ENCODE measurements at regions not wholly inside any gene's neighbourhood (a gene's known extent, or its start where the extent isn't known, plus 50 kb on each side); places are given as distances from the start of the nearest gene placed in this dataset.
"Not testable (repeated sequence)": the region's sequence is repeated elsewhere in the genome, so short reads cannot be mapped to it uniquely, and the experiment has no call there.

DNA sequence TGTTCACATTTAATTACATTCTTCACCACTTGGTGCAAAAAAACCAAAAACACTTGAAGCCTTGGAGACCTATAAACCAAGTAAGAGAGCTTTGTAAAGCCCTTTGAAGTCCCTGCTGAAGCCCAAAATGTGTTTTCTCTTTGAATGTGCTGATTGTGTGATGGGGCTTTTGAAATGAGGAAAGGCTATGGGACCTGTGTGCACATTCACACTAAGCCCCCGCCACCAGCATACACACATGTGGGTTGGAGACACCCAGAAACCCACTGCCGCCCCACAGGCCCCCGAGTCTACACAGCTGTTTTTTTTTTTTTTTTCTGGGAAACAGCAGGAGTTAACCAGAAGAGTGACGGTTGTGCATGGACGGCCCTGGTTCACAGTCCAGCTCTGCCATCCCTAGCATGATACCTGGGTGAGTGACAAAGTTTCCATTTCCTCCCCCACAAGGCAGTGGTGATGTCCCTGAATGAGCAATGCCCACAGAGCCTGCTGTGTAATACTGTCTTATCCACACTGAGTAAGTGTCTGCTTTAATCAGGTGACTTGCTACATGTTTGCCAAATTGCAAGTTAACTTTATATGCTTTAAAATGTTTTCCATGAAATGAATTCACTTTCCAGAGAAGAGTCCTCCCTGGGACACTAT is 154.6 kb upstream of the GDF10 start:
- no peak for DNase-seq

DNA sequence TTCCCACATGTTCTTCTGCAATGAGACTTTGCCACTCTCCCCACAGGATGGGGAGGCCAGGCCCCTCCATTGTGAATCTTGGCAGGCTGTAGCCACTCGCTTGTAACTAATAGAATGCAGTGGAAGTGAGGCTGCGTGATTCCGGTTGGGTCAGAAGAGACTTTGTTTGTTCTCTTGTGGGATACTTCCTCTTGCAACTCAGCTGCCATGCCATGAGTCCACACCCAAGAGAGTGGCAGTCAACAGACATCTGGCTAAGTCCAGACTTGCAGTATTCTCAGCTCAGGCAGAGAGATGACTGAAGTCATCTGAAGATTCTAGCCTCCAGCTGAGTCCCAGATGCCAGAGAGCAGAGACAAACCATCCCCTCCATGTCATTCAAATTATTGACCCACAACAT is 153.4 kb upstream of the GDF10 start:
- DNase-seq: no peak

DNA sequence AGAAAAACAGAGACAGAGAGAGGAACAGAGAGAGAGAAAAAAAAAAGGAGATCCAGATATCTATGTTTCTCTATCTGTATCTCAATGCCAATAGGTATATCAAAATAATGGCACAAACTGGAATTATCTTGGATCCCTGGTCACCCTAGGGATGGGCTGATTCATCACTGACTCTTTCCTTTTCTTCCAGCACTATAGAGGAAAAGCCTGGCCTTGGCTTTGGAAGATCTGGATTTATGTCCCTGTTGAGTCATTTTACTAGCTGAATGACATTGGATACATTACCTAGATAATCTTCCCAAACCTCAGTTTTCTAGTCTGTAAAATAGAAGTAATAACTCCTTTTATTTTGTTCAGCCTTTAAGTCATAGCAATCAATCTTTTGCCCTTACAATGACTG is 152.8 kb upstream of the GDF10 start:
- no peak for DNase-seq

DNA sequence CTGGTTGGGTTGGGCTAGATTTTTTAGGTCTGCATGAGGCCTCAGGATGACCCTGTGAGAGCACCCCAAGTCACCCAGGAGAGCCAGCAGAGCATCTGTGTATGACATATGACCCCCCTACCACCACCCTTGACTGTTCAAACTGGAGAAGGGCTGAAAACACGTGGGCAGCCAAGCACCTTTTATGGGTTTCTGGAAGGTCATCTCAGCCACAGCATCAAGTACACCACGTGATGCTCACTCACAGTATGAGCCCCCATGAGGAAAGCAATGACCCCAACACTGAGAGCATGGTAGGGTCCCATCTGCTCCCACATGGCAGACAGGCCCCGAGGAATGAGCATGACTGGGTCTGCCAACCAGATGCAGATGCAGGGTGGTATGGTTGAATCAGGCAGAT is 149.4 kb upstream of the GDF10 start:
- DNase-seq: no peak

DNA sequence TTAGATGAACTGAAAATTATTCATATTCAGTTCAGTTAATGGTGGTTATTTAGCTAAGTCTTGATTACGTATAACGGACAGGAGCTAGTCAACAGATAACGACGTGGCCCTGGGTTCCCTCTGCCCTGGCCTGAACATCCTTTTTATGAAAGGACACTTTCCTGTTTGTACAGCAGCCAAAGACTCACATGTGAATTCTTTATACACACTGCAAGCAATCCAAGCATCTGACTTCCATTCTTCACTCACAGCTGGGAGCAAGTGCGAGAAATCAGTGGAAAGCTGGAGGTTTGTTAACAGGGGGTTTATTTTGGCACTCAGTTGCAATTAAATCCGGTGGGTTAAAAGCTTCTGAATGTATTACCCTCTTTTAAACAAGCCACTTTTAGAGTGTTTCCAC is 148.1 kb upstream of the GDF10 start:
- DNase-seq: no peak

DNA sequence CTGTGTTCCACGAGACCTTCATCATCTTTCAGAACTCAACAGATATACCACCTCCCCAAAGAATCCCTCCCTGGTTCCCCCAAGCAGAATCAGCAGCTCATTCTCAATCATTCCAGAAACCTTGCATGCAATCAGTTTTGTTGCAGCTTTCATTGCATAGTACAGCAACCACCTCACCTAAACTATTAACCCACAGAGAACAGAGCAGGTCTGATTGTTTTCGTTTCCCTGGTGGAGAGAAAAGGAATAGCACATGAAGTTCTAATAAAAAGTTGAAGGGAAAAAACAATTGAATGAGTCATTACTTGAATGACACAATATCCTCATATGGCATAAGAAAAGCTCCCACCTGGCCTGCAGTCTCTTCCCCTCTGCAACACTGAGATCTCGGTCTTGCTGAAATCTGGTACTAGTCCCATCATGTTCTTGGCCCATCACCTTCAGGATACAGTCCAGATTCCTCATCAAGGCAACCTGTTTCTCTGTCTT is 147.1 kb upstream of the GDF10 start:
- no peak for DNase-seq

DNA sequence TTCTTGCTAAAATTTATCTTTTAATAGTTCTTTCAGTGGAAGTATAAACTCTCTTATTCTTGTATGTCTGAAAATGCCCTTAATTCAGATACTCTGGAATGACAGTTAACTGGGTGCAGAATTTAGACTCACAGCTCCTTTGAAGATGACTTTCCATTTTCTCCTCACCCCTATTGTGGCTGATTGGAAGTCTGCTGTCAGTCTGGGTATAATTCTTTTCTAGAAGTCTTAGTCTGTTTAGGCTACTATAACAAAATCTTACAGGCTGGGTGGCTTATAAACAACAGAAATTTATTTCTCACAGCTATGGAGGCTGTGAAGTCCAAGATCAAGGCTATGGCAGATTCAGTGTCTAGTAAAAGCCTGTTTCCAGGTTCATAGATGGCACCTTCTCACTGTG is 145.2 kb upstream of the GDF10 start:
- DNase-seq: no peak

DNA sequence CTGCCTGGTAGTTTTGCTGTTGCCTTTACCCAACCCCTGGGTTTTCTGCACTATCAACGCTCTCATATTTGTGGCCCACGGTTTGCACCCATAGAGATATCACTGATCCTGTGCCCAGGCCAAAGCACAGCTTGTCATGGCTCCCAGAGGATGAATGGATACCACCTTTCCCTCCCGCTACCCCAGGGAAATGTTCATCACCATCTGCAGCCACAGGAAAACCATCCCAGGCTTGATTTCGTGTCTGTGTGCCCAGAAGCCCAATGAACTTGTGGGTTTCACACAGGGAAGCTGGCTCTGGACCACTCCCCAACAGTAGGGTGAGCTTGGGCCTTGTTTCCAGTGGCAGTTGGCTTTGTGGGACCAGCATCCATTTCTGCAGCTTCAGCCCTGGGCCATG is 143.1 kb upstream of the GDF10 start:
- no peak for DNase-seq

DNA sequence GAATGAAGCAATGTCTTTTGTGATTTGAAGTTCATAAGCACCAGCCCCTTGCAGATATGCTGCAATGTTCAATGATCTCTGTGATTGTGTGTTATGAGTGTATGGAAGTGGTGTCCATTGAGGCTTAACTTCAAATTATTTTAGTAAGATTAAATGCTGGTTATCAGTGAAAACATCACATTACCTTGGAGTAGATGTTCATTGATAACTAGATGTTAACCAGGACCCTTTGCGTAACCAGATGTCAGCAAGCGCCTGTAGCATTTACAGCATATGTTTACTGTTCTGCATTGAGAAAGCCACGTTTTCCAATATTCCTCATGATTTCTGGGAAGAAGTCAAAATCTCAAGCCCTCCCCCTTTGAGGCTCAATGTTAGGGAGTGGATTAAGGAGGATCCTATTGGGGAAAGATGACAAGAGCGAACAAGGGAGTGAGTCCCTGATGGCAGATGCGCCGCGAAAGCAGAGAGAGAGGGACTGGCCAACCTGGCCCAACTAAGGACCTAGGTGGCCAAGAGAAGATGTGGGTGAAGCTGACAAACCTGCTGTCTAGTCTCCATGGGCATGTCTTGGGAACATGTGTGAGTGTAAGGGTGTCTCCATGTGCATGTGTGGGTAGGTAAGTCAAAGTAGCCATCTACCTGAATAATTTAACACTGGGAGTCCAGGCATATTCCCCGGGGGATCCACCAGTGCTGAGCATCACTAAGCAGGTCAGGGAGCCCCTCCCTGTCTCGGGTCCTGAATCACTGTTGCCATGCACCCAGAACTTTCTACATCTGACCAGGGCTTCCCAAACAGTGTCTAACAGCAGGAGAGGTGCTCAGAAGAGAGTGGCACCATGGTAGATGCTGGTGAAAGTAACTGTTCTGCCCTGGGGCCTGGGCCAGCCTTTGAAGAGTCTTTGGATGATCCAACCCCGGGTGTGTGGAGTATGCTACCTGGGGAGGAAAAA is 141.6 kb upstream of the GDF10 start:
- no peak for DNase-seq

DNA sequence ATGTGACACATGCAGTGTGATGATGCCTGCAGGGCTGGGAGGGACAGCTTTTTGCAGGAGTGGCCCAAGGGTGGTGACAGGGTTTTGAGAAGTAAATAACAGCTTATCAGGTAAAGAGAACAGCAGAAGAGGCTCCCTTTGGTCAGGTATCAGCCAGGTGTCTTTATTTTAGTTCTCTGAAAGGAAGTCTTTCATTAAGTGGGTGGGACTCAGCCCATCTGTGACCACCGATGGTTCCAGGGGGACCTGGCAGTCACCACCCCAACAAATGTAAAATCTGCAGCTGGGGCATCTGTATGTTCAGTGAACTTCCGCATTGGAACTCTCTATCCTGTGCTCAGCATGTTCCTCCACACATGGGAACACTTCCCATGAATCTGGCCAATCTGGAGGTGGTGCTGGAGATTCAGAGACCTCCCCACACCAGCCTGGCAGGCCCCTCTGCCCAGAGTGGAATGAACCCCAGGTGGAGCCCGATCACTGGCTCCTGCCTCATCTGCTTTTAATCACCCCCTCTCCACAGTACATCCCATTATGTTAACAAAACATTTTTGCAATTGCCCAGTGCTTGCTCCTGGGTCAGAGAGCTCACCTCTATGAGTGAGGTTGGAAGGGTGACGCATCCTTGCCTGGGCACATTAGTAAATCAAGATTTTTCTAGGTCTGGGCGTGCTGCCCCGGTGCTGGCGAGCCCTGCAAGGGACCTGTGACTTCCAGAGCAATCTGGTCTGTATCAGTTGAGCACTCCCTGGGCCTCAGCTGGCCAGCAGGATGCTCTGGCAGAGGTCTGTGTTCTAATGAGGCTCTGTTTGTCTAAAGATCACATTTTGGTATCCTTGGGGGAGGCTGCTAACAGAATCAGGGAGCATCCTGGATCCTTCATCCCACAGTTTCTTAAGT is 140.4 kb upstream of the GDF10 start:
- no peak for DNase-seq

DNA sequence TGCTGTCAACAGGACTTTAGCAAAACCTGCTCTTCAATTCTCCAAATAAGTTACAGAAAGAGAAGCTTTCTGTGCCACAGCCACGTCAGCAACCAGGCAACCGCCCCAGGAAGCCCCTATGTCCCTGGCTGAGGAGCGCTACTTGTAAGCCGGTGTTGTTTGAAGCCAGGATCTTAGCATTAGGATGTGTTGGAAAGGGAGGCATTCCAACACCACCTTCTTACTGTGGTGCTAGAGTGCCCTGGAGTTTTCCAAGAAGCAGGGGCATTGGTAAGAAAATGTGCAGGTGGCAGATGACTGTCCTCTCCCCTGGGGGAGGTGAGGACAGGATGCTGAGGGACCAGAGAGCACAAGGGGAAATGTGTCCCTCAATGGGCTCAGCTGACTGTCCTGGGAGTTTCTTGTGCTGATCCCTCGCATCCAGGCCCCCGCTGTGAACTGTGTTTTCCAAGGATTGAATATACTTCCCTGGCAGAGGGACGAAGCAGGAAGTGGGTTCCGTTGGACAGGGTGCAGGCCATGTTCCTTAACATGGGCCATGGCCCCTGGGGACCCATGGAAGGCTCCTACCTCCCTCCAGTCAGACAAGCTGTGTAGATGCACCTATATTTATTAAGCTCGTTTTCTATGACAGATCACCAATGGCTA is 139.6 kb upstream of the GDF10 start:
- no peak for DNase-seq

DNA sequence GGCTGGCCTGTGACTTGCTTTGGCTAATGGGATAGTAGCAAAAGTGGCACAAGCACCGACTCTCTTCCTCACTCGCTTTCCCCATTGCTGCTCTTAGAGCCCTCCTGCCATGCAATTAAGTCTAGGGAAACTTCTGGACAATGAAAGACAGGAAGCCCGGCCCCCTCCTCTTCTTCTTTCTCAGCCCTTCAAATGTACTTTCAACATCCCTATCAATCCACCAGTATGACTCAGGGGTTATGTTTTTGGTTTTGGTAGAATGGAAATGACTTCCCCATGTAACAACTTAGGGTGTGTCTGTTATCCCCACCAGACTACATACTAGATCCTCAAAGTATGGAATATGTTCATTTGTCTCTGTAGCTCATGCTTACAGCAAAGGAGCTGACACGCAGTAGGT is 139.0 kb upstream of the GDF10 start:
- no peak for DNase-seq

DNA sequence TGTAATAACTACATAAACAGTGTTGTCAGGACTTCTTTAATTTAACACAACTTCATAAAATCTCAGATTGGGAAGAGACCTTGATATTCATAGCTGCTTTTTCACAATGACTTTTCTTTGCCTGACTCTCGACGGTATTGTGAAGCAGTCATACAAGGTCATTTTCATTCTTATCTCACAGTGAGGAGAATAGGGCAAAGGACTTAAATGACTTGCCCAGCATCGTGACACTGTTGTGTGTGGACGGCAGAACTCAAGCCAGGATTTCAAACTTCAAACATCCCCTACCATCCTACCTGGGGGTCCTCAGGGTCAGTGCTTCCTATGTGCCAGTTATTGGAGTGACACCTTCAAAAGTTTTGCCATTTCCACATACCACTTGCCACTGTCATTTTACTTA is 138.5 kb upstream of the GDF10 start:
- DNase-seq: no peak

DNA sequence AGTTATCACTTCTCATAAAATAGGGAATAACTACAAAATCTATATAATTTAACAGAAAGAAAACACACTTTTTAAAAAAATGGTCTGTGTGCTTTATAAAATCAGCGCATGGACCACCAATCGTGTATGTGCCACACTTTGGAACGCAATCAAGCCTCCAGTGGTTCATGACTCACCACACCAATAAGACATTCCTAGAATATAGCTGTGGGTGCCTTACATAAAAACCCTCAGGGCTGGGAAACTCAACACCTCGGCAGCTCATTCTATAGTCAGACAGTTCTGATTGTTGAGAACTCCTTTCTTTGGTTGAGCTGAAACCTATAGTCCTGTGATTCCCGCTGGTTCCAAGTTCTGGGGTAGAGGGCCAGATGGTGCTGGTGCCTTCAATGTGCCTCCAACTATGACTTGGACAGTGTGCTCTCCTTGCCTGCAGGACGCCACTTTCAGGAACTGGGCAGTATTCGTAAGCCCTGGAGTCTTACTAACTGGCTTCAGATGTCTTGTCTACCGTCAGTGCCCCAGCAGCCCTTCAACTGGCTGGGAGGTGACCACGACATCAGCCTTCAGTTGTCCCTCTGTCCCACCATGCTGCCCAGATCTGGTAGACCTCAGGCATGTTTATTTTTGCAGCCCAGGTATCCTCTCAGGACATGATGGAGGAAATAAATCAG is 135.7 kb upstream of the GDF10 start:
- DNase-seq: no peak

DNA sequence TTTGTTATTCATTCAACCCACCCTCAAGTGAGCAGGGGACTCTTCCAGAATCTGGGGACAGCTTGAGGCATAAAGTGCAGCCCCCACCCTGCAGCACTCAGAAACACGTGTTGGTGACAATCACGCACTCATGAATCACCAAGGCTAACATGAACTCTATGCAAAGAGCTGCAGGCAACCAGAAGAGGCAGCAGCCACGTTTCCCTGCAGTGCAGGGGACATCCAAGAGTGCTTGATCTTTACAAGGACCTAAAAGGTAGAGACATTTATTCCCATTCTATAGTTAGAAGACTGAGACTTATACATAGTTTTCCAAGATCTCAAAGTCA is 135.2 kb upstream of the GDF10 start:
- DNase-seq: no peak

DNA sequence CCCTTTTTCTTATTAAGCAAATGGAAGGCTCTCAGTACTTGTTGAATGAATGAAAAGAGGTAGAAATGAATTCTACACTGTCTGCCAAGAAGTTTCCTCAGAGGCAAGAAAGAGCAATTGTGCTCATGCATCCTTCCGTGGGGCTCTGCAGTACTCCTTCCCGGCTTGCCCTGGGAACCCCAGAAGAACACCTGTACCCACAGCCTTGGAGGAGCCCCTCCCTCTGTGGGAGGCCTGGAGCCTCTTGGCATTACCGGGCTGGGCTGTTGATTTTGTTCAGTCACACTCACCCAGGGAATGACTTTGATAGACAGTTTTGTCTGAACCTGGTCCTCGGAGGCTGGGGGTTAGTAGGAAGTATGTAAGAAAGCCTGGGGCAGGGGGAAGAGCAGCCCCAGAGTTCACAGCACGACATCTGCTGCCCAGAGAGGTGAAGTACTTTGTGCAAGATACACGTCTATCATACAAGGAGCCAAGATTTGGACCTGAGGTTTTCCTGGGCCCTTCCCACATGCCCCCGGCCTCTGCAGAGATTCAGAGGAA is 134.8 kb upstream of the GDF10 start:
- no peak for DNase-seq

DNA sequence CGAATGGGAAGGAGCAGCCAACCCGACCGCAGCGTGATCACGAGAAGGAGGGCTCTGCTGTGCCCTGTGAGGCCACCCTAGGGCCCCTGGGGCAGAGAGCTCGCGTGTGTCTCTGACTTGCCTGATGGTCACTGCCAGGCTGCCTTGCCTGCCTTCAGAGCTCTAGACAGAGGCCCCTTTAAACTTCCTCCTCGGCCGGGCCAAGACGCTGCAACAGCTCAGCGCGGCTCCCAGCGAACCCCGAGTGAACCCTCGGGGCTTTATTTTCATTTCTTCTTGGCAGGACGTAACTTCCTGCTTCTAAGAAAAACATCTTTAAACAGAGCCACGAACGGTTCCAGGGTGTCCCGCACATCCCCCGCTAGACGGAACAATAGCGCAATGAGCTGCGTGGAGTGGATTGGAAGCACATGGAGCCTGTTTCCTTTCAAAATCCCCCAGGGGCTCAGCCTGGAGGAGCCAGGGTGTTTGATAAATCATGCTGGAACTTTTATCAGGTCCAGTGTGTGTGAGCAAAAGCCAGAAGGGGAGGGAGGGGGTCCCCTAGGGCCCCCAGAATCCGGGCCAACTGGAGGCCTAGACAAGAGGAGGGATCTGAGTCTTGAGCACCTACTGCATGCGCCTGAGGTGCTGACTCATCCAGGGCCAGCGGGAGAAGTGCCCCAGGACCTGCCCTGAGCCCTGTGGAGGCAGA is 134.1 kb upstream of the GDF10 start:
- peak; percentile 81 for DNase-seq

DNA sequence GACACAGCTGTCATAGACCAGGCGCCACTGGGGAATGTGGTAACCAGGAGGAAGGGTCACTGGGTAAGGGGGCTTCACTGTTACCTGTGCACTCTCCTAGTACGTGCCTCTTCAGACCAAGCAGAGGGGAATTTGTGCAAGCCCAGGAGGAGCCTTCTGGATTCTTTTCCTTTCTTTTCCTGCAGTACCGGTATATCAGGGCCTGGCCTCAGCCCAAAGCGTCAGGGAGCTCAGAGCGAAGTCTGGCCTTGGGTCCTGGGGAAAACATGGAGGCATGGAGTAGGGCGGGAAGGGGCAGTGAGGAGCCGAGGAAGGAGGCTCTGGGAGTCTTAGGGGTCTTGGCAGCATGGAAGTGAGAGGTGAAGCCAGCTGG is 133.6 kb upstream of the GDF10 start:
- DNase-seq: no peak

DNA sequence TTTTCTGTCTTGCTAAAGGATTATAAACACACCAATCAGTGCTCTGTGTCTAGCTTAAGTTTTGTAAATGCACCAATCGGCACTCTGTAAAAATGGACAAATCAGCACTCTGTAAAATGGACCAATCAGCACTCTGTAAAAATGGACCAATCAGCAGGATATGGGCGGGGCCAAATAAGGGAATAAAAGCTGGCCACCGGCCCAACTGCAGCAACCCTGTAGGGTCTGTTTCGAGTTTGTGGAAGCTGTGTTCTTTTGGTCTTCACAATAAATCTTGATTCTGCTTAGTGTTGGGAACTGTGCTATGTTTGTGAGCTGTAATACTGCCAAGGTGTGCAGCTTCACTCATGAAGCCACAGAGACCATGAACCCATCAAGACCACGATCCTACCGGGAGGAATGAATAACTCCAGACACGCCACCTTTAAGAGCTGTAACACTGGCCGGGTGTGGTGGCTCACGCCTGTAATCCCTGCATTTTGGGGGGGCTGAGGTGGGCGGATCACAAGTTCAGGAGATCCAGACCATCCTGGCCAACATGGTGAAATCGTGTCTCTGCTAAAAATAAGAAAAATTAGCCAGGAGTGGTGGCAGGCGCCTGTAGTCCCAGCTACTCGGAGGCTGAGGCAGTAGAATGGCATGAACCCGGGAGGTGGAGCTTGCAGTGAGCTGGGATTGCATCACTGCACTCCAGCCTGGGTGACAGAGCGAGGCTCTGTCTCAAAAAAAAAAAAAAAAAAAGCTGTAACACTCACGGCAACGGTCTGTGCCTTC is 133.0 kb upstream of the GDF10 start:
- DNase-seq: not testable (repeated sequence)

DNA sequence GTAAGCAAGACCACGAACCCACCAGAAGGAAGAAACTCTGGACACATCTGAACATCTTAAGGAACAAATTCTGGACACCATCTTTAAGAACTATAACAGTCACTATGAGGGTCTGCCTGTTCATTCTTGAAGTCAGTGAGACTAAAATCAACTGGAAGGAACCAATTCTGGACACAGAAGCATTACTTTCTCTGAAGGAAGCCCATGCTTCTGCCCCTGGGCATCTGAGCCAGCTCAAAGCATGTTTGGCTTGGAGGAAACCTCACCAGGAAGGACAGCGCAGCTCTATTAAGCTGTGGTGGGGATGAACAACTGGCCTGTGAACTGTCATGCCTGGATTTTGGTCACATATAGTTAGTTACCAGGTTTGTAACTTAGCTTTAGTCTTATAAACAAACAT is 132.4 kb upstream of the GDF10 start:
- DNase-seq: no peak

Data from hindlimb muscle (tissue), 1 donor.